H1 (cell line): ENCODE measurements at regions not wholly inside any gene's neighbourhood (a gene's known extent, or its start where the extent isn't known, plus 50 kb on each side); places are given as distances from the start of the nearest gene placed in this dataset.

ENCODE experiments used
- EGR1 ChIP-seq: IDR thresholded peaks from 2 replicates; pipeline ENCODE4 v1.6.1; 2011; ENCODE audit warnings: low read depth, low read length, borderline replicate concordance

DNA sequence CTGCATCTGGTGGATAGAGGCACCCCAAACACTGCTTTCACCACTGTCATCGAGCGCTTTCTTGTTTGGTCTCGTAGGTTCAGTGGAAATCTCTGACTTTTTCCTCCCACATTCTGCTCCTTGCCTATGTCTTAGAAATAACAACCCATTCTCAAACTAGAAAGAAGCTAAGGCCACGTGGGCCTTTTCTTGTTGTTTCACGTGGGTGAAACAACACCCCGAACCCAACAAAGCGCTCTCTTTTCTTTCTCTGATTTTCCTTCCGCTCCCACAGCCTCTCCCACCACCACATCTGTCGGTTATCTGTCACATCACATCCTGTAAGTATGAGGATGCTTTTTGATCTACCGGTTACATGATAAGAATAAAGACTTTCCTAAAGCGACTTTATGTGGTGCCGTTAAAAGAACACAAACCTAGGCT lies 77.1 kb downstream of the LINC01488 start (continued):
- no peak for TF ChIP-seq EGR1
- TF ChIP-seq, all 59 proteins: peak for 0
